SJCRH30 (cell line): ENCODE measurements at regions not wholly inside any gene's neighbourhood (a gene's known extent, or its start where the extent isn't known, plus 50 kb on each side); places are given as distances from the start of the nearest gene placed in this dataset.

Experiments used
- DNase-seq, 2 experiments: peaks; one replicate each; pipeline ENCODE4 v3.0.0-alpha.2; 2015 to 2020
- H3K27ac ChIP-seq: fragments of 250-450 bp; sonication (Bioruptor Pico); 2 replicates; pipeline ENCODE4 v1.5.1; 2020; ENCODE audit warnings: mild to moderate bottlenecking, moderate library complexity
- H3K27me3 ChIP-seq: fragments of 250-450 bp; sonication (Bioruptor Pico); 2 replicates; pipeline ENCODE4 v1.5.1; 2020; ENCODE audit warnings: mild to moderate bottlenecking, moderate library complexity
- H3K36me3 ChIP-seq: fragments of 250-450 bp; sonication (Bioruptor Pico); 2 replicates; pipeline ENCODE4 v1.5.1; 2020; ENCODE audit warnings: mild to moderate bottlenecking, moderate library complexity
- H3K4me1 ChIP-seq: fragments of 250-450 bp; sonication (Bioruptor Pico); 2 replicates; pipeline ENCODE4 v1.5.1; 2020; ENCODE audit warnings: mild to moderate bottlenecking, moderate library complexity
- H3K4me3 ChIP-seq: fragments of 250-450 bp; sonication (Bioruptor Pico); 2 replicates; pipeline ENCODE4 v1.5.1; 2020; ENCODE audit warnings: mild to moderate bottlenecking, moderate library complexity
- H3K9me3 ChIP-seq: fragments of 250-450 bp; sonication (Bioruptor Pico); replicated peaks from 2 replicates; pipeline ENCODE4 v1.5.1; 2020; ENCODE audit warnings: mild to moderate bottlenecking, moderate library complexity

- DNase-seq, result no peak
- H3K4me1 ChIP-seq, result no peaks in the 10 kb centered on the region
- no peak overlapping the region for H3K4me3 ChIP-seq
- H3K27me3 ChIP-seq, result no peaks in the 10 kb centered on the region
- H3K36me3 ChIP-seq, result no peaks in the 10 kb centered on the region
- H3K9me3 ChIP-seq, result 0 out of 2 replicates have a peak, but pooled peaks cover 4% of the 10 kb centered on the region
- no peak overlapping the region for H3K27ac ChIP-seq
These were observed 330.1 kb downstream of the TDRD15 start for GRCh38 chr2:21453723-21454450.

GRCh38 chr2:21454839-21455238 is 331.1 kb downstream of the TDRD15 start:
- no peak for DNase-seq

DNA sequence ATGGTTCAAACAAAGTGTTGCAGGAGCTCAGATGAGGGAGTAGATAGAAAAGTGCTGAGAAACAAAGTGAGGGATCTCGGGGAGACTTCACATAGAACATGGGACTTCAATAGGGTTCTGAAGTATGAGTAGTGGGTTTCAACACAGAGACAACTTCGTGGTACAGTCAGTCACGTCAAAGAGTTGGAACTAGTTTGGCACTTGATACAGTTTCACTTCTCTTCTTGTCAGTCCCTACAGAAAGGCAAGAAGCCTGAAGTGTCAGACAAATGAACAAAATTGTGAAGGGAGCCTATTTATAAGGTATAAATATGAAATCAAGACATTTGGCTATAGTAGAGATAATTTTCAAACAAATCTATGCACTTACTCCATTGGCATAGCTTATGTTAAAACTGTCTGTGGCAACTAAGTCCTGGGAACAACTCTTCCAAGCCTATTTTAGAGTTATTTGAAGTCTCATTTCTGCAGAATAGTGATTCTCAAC is 338.0 kb downstream of the TDRD15 start:
- no peaks in the 10 kb centered on the region for H3K36me3 ChIP-seq

More at GRCh38 chr2:21454839-21455238, 331.1 kb downstream of the TDRD15 start:
- Histone ChIP-seq H3K9me3 (0 out of 2 replicates have a peak, but pooled peaks cover 4% of the 10 kb centered on the region), H3K27ac (no peak overlapping the region), H3K4me1 (no peaks in the 10 kb centered on the region), H3K36me3 (no peaks in the 10 kb centered on the region), H3K4me3 (no peak overlapping the region), H3K27me3 (no peaks in the 10 kb centered on the region)

GRCh38 chr2:21466341-21466927 is 342.7 kb downstream of the TDRD15 start:
- no peaks in the 10 kb centered on the region; the same call in 1 of the 2 replicates for H3K27me3 ChIP-seq
- H3K4me1 ChIP-seq, result peaks cover 31% of the 10 kb centered on the region
- DNase-seq, result no peak
- no peak overlapping the region for H3K4me3 ChIP-seq
- H3K9me3 ChIP-seq, result no peaks in the 10 kb centered on the region
- no peak overlapping the region for H3K27ac ChIP-seq
- no peaks in the 10 kb centered on the region for H3K36me3 ChIP-seq

More for the DNA sequence above, 338.0 kb downstream of the TDRD15 start:
- 0 out of 2 replicates have a peak, but pooled peaks cover 2% of the 10 kb centered on the region for H3K9me3 ChIP-seq
- H3K27me3 ChIP-seq, result no peaks in the 10 kb centered on the region; the same call in 1 of the 2 replicates
- no peak overlapping the region for H3K27ac ChIP-seq
- peaks cover 8% of the 10 kb centered on the region; the same call in 1 of the 2 replicates for H3K4me1 ChIP-seq
- DNase-seq, result no peak
- H3K4me3 ChIP-seq, result no peak overlapping the region

GRCh38 chr2:21467280-21467818 is 343.6 kb downstream of the TDRD15 start:
- no peak for DNase-seq
- H3K27me3 ChIP-seq, result no peaks in the 10 kb centered on the region
- peaks cover 31% of the 10 kb centered on the region for H3K4me1 ChIP-seq
- H3K36me3 ChIP-seq, result no peaks in the 10 kb centered on the region
- H3K9me3 ChIP-seq, result no peaks in the 10 kb centered on the region
- H3K4me3 ChIP-seq, result no peak overlapping the region
- peak overlapping the region; percentile 59 for H3K27ac ChIP-seq

- no peaks in the 10 kb centered on the region for H3K27me3 ChIP-seq
- peak; percentile 50 to 62 for DNase-seq
- peaks cover 31% of the 10 kb centered on the region for H3K4me1 ChIP-seq
- H3K27ac ChIP-seq, result peak overlapping the region; percentile 59
- H3K9me3 ChIP-seq, result no peaks in the 10 kb centered on the region
- H3K4me3 ChIP-seq, result no peak overlapping the region
- H3K36me3 ChIP-seq, result no peaks in the 10 kb centered on the region
These were observed 344.1 kb downstream of the TDRD15 start for GRCh38 chr2:21467910-21468309.

- Histone ChIP-seq H3K36me3 (no peaks in the 10 kb centered on the region), H3K4me1 (peaks cover 31% of the 10 kb centered on the region), H3K27me3 (no peaks in the 10 kb centered on the region), H3K27ac (peak overlapping the region; percentile 59; the same call in 1 of the 2 replicates), H3K4me3 (no peak overlapping the region), H3K9me3 (no peaks in the 10 kb centered on the region)
- peak in 1 of 2 experiments; percentile 9 for DNase-seq
These were observed 344.9 kb downstream of the TDRD15 start for GRCh38 chr2:21468624-21469023.

- no peaks in the 10 kb centered on the region for H3K27me3 ChIP-seq
- no peaks in the 10 kb centered on the region for H3K36me3 ChIP-seq
- DNase-seq, result no peak
- H3K27ac ChIP-seq, result peak overlapping the region; percentile 59; the same call in 1 of the 2 replicates
- H3K4me1 ChIP-seq, result peaks cover 31% of the 10 kb centered on the region
- H3K4me3 ChIP-seq, result no peak overlapping the region
- no peaks in the 10 kb centered on the region for H3K9me3 ChIP-seq
These were observed 345.4 kb downstream of the TDRD15 start for GRCh38 chr2:21469158-21469557.

- Histone ChIP-seq H3K27me3 (no peaks in the 10 kb centered on the region), H3K4me1 (peaks cover 31% of the 10 kb centered on the region), H3K27ac (no peak overlapping the region), H3K9me3 (no peaks in the 10 kb centered on the region), H3K36me3 (no peaks in the 10 kb centered on the region), H3K4me3 (no peak overlapping the region)
- DNase-seq, result no peak
These were observed 345.8 kb downstream of the TDRD15 start for GRCh38 chr2:21469564-21469963.

- Histone ChIP-seq H3K4me1 (no peaks in the 10 kb centered on the region), H3K27ac (no peak overlapping the region), H3K9me3 (no peaks in the 10 kb centered on the region), H3K36me3 (no peaks in the 10 kb centered on the region), H3K4me3 (no peak overlapping the region), H3K27me3 (no peaks in the 10 kb centered on the region)
- no peak for DNase-seq
These were observed 356.4 kb downstream of the TDRD15 start for GRCh38 chr2:21480162-21480561.

DNA sequence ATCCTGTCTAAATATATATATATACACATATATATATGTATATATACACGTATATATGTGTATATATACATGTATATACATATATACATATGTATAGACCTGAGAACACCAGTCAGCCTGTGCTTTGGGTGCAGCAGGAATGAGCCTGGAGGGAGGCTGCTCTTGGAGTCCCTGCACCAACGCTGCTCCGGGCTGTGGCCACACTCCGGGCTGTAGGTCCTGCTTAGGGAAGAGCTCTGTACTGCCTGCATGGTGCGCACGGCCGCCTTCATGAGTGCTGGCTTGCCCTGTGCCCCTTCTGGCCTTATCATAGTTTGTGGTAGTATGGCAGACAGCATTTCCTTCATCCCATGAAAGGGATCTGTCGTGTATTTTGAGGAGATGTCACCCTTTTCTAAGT is 360.9 kb downstream of the TDRD15 start:
- DNase-seq, result no peak
- H3K27me3 ChIP-seq, result no peaks in the 10 kb centered on the region
- no peak overlapping the region for H3K4me3 ChIP-seq
- no peaks in the 10 kb centered on the region for H3K4me1 ChIP-seq
- H3K9me3 ChIP-seq, result no peaks in the 10 kb centered on the region
- no peak overlapping the region for H3K27ac ChIP-seq
- H3K36me3 ChIP-seq, result no peaks in the 10 kb centered on the region

GRCh38 chr2:21486445-21486844 is 362.7 kb downstream of the TDRD15 start:
- no peak overlapping the region for H3K27ac ChIP-seq
- no peaks in the 10 kb centered on the region for H3K4me1 ChIP-seq
- no peak for DNase-seq
- no peaks in the 10 kb centered on the region for H3K27me3 ChIP-seq
- H3K4me3 ChIP-seq, result no peak overlapping the region
- H3K9me3 ChIP-seq, result no peaks in the 10 kb centered on the region
- no peaks in the 10 kb centered on the region for H3K36me3 ChIP-seq

DNA sequence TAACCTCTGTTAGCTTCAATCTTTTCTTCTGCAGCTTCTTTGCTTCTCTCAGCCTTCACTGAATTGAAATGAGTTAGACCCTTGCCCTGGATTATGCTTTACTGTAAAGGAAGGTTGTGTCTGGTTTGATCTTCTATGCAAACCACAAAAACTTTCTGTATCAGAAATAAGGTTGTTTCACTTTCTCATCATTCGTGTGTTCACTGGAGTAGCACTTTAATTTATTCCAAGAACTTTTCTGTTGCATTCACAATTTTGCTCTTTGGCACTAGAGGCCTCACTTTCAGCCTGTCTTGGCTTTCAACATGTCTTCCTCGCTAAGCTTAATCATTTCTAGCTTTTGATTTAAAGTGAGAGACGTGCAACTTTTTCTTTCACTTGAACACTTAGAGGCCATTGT is 365.3 kb downstream of the TDRD15 start:
- H3K9me3 ChIP-seq, result no peaks in the 10 kb centered on the region
- DNase-seq, result no peak
- H3K4me3 ChIP-seq, result no peak overlapping the region
- no peak overlapping the region for H3K27ac ChIP-seq
- H3K36me3 ChIP-seq, result no peaks in the 10 kb centered on the region
- no peaks in the 10 kb centered on the region for H3K27me3 ChIP-seq
- H3K4me1 ChIP-seq, result no peaks in the 10 kb centered on the region

GRCh38 chr2:21498016-21498415 is 374.2 kb downstream of the TDRD15 start:
- no peak overlapping the region for H3K4me3 ChIP-seq
- no peaks in the 10 kb centered on the region for H3K4me1 ChIP-seq
- no peak overlapping the region for H3K27ac ChIP-seq
- H3K36me3 ChIP-seq, result no peaks in the 10 kb centered on the region
- H3K27me3 ChIP-seq, result peaks cover 9% of the 10 kb centered on the region
- H3K9me3 ChIP-seq, result no peaks in the 10 kb centered on the region
- no peak for DNase-seq

GRCh38 chr2:21500401-21500945 is 376.7 kb downstream of the TDRD15 start:
- H3K4me1 ChIP-seq, result no peaks in the 10 kb centered on the region
- no peaks in the 10 kb centered on the region for H3K36me3 ChIP-seq
- H3K27ac ChIP-seq, result no peak overlapping the region
- no peaks in the 10 kb centered on the region for H3K9me3 ChIP-seq
- peaks cover 9% of the 10 kb centered on the region for H3K27me3 ChIP-seq
- DNase-seq, result no peak
- no peak overlapping the region for H3K4me3 ChIP-seq
